ENCODE measurements at regions not wholly inside any gene's neighbourhood (a gene's known extent, or its start where the extent isn't known, plus 50 kb on each side); places are given as distances from the start of the nearest gene placed in this dataset.
"Not testable (repeated sequence)": the region's sequence is repeated elsewhere in the genome, so short reads cannot be mapped to it uniquely, and the experiment has no call there.

GRCh38 chr12:89059056-89059455 lies 293.2 kb downstream of the DUSP6 start:
- DNase-seq (ENCODE audit: low spot score): no peak
- TF ChIP-seq, protein P1, sequence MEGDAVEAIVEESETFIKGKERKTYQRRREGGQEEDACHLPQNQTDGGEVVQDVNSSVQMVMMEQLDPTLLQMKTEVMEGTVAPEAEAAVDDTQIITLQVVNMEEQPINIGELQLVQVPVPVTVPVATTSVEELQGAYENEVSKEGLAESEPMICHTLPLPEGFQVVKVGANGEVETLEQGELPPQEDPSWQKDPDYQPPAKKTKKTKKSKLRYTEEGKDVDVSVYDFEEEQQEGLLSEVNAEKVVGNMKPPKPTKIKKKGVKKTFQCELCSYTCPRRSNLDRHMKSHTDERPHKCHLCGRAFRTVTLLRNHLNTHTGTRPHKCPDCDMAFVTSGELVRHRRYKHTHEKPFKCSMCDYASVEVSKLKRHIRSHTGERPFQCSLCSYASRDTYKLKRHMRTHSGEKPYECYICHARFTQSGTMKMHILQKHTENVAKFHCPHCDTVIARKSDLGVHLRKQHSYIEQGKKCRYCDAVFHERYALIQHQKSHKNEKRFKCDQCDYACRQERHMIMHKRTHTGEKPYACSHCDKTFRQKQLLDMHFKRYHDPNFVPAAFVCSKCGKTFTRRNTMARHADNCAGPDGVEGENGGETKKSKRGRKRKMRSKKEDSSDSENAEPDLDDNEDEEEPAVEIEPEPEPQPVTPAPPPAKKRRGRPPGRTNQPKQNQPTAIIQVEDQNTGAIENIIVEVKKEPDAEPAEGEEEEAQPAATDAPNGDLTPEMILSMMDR (IDR thresholded peaks at IDR 0.05): no peak
- no peak for ATAC-seq (ENCODE audit: low FRiP score)

GRCh38 chr12:89058402-89058801 lies 293.9 kb downstream of the DUSP6 start:
- DNase-seq (ENCODE audit: low spot score) (no peak), ATAC-seq (ENCODE audit: low FRiP score) (no peak)
- TF ChIP-seq, protein P1 (IDR thresholded peaks at IDR 0.05): no peak

- not testable (repeated sequence) for ATAC-seq (ENCODE audit: low FRiP score); DNase-seq (ENCODE audit: low spot score)
Observed at GRCh38 chr12:89053817-89054216, 298.5 kb downstream of the DUSP6 start.

DNA sequence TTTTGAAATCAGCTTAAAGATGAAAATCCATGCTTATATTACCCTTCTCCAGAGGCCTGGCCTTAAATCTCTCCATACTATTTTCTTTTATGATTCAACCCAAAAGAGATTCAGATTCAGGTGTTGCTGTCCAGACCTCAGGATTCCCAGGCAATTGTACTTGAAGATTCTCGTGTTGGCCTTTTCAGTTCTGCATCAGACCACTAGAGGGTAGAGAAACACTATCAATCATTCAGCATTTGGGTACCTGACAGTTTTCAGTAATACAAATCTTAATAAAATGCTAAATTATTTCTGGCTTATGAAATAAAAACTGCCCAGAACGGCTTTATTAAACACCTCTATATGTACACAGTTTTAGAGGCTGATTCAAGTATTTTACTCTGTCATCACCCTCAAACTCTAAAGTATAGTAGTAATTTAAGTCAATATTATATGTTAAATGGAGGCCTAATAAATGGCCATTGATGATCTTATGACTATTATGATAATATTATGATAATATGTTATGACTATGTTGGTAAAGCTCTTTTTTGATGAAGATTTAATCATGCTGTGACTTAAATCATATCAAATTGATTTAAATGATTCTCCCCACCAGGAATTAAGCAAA lies 301.1 kb downstream of the DUSP6 start:
- TF ChIP-seq, protein P1 (IDR thresholded peaks at IDR 0.05): peak in 2 of 3 donors; percentile 51 to 94
- ATAC-seq (ENCODE audit: low FRiP score): no peak

DNA sequence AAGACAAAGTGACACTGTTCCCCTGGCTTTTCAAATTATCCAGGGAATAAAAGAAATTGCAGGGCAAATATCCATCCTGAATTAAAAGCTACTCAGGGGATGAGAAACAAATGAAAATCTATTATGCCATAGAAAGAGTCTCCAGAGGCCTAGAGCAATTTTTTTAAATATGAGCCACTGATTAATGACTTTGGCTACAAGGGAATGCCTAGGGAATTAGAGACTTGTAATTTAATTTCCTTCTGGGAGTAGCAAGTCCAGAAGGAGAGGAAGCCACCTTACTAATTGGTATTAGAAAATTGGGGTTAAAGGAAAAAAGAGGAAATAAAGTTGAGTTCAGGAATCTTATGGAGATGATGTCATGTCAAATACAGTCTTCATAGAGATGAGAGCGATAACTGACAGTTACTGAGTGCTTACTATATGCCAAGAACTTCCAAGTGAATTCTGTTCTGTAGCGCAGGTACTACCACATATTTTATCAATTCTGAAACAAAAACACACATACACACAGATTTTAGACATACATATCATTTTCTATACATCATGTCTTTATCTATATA lies 304.4 kb downstream of the DUSP6 start:
- ATAC-seq (ENCODE audit: low FRiP score): no peak
- DNase-seq (ENCODE audit: low spot score): no peak
- TF ChIP-seq, protein P1 (IDR thresholded peaks at IDR 0.05): no peak

More for the DNA sequence above, 301.1 kb downstream of the DUSP6 start:
- DNase-seq (ENCODE audit: low spot score): no peak

GRCh38 chr12:89041078-89041477 lies 311.2 kb downstream of the DUSP6 start:
- TF ChIP-seq, protein P1 (IDR thresholded peaks at IDR 0.05): no peak
- ATAC-seq (ENCODE audit: low FRiP score) (no peak), DNase-seq (ENCODE audit: low spot score) (no peak)

GRCh38 chr12:89040146-89040964 lies 311.9 kb downstream of the DUSP6 start:
- no peak for DNase-seq (ENCODE audit: low spot score)

More at GRCh38 chr12:89040146-89040964, 311.9 kb downstream of the DUSP6 start:
- no peak for ATAC-seq (ENCODE audit: low FRiP score)
- TF ChIP-seq, protein P1 (IDR thresholded peaks at IDR 0.05): no peak
